Right lobe of liver (tissue), 6 donors: ENCODE measurements at regions not wholly inside any gene's neighbourhood (a gene's known extent, or its start where the extent isn't known, plus 50 kb on each side); places are given as distances from the start of the nearest gene placed in this dataset.

ENCODE experiments used
- ATAC-seq, 4 donors: fragments of 200-7000 bp; cut with Tn5 transposase; one replicate each; pipeline ENCODE4 v1.9.1; 2020; ENCODE audit warnings: mild to moderate bottlenecking in 4 of 4, moderate library complexity in 4 of 4
- DNase-seq, 3 donors: peaks; one replicate each; pipeline ENCODE4 v3.0.0-alpha.2; 2020
- H3K27ac ChIP-seq, 3 donors: fragments of 200-600 bp; one replicate each; pipeline ENCODE4 v1.8.0; 2022
- H3K27me3 ChIP-seq, 2 donors: fragments of 200-600 bp; one replicate each; pipeline ENCODE4 v1.8.0; 2022
- H3K36me3 ChIP-seq, 4 donors: fragments of 200-600 bp; sonication (generic) in 1 of 4; one replicate each; pipeline versions ENCODE4 v1.5.1 to v1.8.0; 2017 to 2022; ENCODE audit warnings: control low read depth in 1 of 4
- H3K4me1 ChIP-seq, 4 donors: fragments of 200-600 bp; sonication (generic) in 1 of 4; one replicate each; pipeline versions ENCODE4 v1.5.1 to v1.8.0; 2017 to 2022; ENCODE audit warnings: control low read depth in 1 of 4
- H3K4me3 ChIP-seq, 3 donors: fragments of 200-600 bp; one replicate each; pipeline ENCODE4 v1.8.0; 2022
- H3K9me3 ChIP-seq, 4 donors: fragments of 200-600 bp; sonication (generic) in 1 of 4; one replicate each; pipeline versions ENCODE4 v1.5.1 to v1.8.0; 2017 to 2022; ENCODE audit warnings: control low read depth in 1 of 4
- POLR2A ChIP-seq: fragments of 450-650 bp; IDR thresholded peaks from one replicate; pipeline ENCODE4 v1.6.1; 2017; ENCODE audit warnings: antibody characterized with exemption, mild to moderate bottlenecking
- WGBS: methylation state at CpG from one replicate; pipeline ENCODE4 v1.1.6; 2018; ENCODE audit warnings: low coverage, low lambda C conversion rate; ENCODE audit not compliant: insufficient coverage; ENCODE audit errors: missing lambda C conversion rate; 5-methylcytosine and 5-hydroxymethylcytosine counted together
- intact Hi-C, 2 donors: fragments of 100-400 bp; cut with DNase I; formaldehyde crosslinking; loops; one replicate each; pipeline versions ENCODE4 v1.11.2 to v1.14.1; 2022
- TF ChIP-seq, protein P1 (sequence below), 4 donors: fragments of 200-600 bp in 3 of 4; fragments of 450-650 bp in 1 of 4; IDR thresholded peaks; one replicate each; pipeline versions ENCODE4 v1.5.1 to v1.8.0; 2016 to 2022; ENCODE audit warnings: antibody characterized with exemption in 4 of 4, mild to moderate bottlenecking in 2 of 4
- donor health status: DM: no; HTN: yes; CAD: no.
- donor health status: DM: no; HTN: no; CAD: no.
- donor health status: DM: no; HTN: no; CAD: no.
- donor health status: DM: no; HTN: yes; CAD: no.
- donor health status: DM: no; HTN: yes; CAD: no.

DNA sequence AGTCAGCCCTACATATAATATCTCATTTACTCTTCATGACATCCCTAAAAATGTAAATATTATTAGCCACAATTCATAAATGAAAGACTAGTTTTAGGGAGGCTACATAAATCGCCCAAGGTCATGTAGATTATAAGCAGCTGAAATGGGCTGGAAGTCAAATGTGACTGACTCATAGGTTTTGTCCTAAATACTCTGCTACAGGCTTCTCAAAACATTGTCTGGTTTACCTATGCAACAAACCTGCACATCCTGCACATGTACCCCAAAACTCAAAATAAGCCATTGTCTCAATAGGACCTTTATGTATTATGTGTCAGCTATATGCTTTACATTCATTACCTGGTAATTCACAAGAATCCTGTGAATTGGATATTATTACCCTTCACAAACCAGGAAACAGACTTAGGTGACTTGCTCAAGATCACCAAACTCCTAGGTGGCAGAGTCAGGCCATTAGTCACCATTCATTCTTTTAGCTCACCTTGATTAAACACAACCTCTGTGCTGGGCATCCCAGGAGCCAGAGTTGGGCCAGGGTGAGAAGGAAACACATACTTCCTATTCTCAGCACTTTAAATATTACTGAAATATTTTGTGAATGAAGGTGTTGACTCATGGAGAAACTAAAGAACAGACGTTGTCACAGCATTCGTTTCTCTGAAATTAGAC, 69.4 kb upstream of the CPO start:
- Histone ChIP-seq H3K36me3 (no peaks in the 10 kb centered on the region), H3K9me3 (no peaks in the 10 kb centered on the region), H3K4me1 (no peaks in the 10 kb centered on the region), H3K4me3 (no peak overlapping the region), H3K27ac (no peak overlapping the region), H3K27me3 (no peaks in the 10 kb centered on the region)
- WGBS: 82% methylated on average over 3 of the region's 3 CpGs
- no peak for TF ChIP-seq POLR2A
- TF ChIP-seq, protein P1, sequence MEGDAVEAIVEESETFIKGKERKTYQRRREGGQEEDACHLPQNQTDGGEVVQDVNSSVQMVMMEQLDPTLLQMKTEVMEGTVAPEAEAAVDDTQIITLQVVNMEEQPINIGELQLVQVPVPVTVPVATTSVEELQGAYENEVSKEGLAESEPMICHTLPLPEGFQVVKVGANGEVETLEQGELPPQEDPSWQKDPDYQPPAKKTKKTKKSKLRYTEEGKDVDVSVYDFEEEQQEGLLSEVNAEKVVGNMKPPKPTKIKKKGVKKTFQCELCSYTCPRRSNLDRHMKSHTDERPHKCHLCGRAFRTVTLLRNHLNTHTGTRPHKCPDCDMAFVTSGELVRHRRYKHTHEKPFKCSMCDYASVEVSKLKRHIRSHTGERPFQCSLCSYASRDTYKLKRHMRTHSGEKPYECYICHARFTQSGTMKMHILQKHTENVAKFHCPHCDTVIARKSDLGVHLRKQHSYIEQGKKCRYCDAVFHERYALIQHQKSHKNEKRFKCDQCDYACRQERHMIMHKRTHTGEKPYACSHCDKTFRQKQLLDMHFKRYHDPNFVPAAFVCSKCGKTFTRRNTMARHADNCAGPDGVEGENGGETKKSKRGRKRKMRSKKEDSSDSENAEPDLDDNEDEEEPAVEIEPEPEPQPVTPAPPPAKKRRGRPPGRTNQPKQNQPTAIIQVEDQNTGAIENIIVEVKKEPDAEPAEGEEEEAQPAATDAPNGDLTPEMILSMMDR (IDR thresholded peaks at IDR 0.05): no peak
- ATAC-seq: no peak
- DNase-seq: no peak
- intact Hi-C loops: no loop called here

DNA sequence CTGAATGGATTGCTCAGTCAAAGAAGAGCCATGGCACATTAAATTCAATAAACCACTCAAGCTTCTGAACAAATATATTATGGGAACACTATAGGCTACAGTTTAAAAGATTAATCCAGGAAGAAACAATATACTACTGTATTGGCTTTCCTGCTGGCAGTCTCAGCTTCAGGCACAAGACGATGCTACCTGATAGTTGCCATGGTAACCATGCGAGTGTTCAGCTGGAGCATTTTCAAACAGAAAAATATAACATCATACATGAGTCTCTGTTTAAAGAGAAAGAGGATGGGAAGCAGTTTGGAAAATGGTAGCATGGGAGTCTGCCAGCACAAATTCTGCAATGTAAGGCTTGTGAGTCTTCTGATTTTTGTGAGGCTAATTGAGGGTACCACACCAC, 65.9 kb upstream of the CPO start:
- ATAC-seq: no peak
- 31% methylated on average over 2 of the region's 2 CpGs for WGBS

DNA sequence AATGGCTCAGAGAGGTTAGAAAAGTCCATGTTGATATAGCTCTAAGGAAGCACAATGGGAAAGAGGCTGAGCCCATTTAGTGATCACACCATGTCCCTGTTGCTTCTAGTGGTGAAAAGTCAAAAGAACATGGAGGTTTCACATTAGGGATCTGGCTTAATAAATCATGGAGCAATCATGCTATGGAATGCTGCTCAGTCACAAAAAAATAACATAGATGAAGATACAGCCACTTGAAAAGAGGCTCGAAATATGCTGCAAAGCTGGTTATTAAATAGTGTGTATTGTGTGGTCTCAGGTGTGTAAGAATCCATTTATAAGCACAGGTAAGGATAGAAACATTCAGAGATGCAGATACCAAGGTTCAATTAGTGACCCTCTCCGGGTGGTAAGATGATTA, 63.6 kb upstream of the CPO start:
- Histone ChIP-seq H3K27me3 (no peaks in the 10 kb centered on the region), H3K9me3 (no peaks in the 10 kb centered on the region), H3K27ac (no peak overlapping the region), H3K36me3 (no peaks in the 10 kb centered on the region), H3K4me3 (no peak overlapping the region), H3K4me1 (no peaks in the 10 kb centered on the region)
- intact Hi-C loops: no loop called here
- DNase-seq (no peak), ATAC-seq (no peak)
- WGBS: 55% methylated on average over 1 of the region's 2 CpGs
- TF ChIP-seq, protein P1 (IDR thresholded peaks at IDR 0.05): no peak
- TF ChIP-seq POLR2A: no peak

More for the DNA sequence above, 65.9 kb upstream of the CPO start:
- Histone ChIP-seq H3K4me3 (no peak overlapping the region), H3K27me3 (no peaks in the 10 kb centered on the region), H3K36me3 (no peaks in the 10 kb centered on the region), H3K4me1 (no peaks in the 10 kb centered on the region), H3K9me3 (no peaks in the 10 kb centered on the region), H3K27ac (no peak overlapping the region)
- intact Hi-C loops: no loop called here
- TF ChIP-seq, protein P1 (IDR thresholded peaks at IDR 0.05): no peak
- no peak for TF ChIP-seq POLR2A
- DNase-seq: no peak

DNA sequence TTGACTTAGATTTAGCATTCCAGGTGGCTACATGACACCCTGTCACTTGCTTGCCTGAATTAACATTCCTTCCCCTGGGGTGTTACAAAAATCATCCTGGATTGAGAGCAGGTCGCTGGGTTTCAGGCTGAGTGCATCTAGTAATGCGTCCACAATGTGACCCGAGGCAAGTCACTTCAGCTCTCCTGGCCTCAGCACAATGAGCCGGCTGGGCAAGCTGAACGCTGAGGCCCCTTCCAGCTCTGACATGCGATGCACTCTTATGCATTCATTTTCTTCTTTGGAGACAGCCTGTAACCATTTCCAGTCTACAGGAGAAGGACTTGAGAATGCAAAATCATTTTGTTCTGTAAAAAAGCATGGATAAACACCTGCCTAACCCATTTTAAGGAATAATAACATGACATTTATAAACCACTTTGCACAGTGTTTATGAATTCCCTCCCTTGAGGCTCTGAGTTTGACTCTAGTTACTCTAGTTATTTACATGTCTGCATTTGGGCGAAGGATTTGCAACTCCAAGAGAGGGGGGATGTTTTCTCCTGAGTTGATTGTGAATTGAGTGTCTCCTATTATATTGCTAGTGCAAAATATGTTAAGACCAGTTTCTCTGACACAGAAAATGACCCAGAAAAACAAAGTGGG, 63.0 kb upstream of the CPO start:
- Histone ChIP-seq H3K36me3 (no peaks in the 10 kb centered on the region), H3K4me1 (no peaks in the 10 kb centered on the region), H3K9me3 (no peaks in the 10 kb centered on the region), H3K4me3 (no peak overlapping the region), H3K27me3 (no peaks in the 10 kb centered on the region), H3K27ac (no peak overlapping the region)
- intact Hi-C loops: no loop called here
- 72% methylated on average over 7 of the region's 7 CpGs for WGBS
- ATAC-seq: no peak
- no peak for TF ChIP-seq POLR2A
- TF ChIP-seq, protein P1 (IDR thresholded peaks at IDR 0.05): no peak
- DNase-seq: no peak
